ENCODE measurements at regions not wholly inside any gene's neighbourhood (a gene's known extent, or its start where the extent isn't known, plus 50 kb on each side); places are given as distances from the start of the nearest gene placed in this dataset.

DNA sequence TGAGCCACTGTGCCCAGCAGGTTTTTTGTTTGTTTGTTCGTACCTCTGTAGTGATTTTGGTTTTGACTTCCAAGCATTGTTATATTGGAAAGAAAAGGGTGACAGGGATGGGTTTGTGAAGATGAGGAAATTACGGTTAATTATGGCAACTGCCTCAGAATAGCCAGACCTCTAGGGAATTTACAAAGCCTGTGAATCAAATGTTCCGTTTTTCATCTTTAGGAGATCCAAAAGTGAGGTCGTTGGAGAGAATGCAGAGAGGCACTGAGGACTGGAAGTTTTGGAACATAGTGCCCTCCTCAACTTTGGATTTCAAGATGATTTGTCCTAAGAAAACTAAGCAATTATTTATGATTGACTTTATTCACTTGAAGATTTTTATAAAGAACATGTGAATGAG, 54.5 kb upstream of the EVL start:
- TF ChIP-seq, protein P1, sequence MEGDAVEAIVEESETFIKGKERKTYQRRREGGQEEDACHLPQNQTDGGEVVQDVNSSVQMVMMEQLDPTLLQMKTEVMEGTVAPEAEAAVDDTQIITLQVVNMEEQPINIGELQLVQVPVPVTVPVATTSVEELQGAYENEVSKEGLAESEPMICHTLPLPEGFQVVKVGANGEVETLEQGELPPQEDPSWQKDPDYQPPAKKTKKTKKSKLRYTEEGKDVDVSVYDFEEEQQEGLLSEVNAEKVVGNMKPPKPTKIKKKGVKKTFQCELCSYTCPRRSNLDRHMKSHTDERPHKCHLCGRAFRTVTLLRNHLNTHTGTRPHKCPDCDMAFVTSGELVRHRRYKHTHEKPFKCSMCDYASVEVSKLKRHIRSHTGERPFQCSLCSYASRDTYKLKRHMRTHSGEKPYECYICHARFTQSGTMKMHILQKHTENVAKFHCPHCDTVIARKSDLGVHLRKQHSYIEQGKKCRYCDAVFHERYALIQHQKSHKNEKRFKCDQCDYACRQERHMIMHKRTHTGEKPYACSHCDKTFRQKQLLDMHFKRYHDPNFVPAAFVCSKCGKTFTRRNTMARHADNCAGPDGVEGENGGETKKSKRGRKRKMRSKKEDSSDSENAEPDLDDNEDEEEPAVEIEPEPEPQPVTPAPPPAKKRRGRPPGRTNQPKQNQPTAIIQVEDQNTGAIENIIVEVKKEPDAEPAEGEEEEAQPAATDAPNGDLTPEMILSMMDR (IDR thresholded peaks at IDR 0.05): no peak
- TF ChIP-seq POLR2A (IDR thresholded peaks at IDR 0.05; ENCODE audit: low read depth): no peak
- no peak for TF ChIP-seq POLR2AphosphoS5 (IDR thresholded peaks at IDR 0.05)
- TF ChIP-seq EP300 (IDR thresholded peaks at IDR 0.05): no peak

Measured in esophagus muscularis mucosa (tissue), 4 donors.